Endothelial cell of umbilical vein (primary cell): ENCODE measurements at regions not wholly inside any gene's neighbourhood (a gene's known extent, or its start where the extent isn't known, plus 50 kb on each side); places are given as distances from the start of the nearest gene placed in this dataset.

Experiments
- BruUV-seq: library from RNA; stranded (reverse); fragments of 400-500 nt; replicated peaks from 2 replicates; lab custom pipeline; 2021; lab: Mats Ljungman, UMichigan
- CTCF ChIA-PET: fragments of 300-600, 350-600 bp; sonication (Branson Sonifier 250); formaldehyde crosslinking; loops from one replicate; lab custom pipeline; 2021; ENCODE audit warnings: antibody characterized with exemption, inconsistent platforms; lab: Charles Lee
- POLR2A ChIA-PET: fragments of 300-600, 350-600 bp; sonication (Branson Sonifier 250); formaldehyde crosslinking; loops from one replicate; lab custom pipeline; 2021; ENCODE audit warnings: antibody characterized with exemption, inconsistent platforms; lab: Charles Lee
- DNase-seq: peaks from one replicate; pipeline ENCODE4 v3.0.0-alpha.2; 2011; ENCODE audit warnings: low read depth, low spot score
- FAIRE-seq: peaks from 2 replicates; lab custom pipeline; 2011; peaks lifted over from hg19 to GRCh38; lab: Jason Lieb, UNC
- H2AFZ ChIP-seq: 2 replicates; pipeline ENCODE4 v1.6.0; 2012; ENCODE audit warnings: low read depth, low read length, control low read depth, inconsistent platforms
- H3K27ac ChIP-seq: 2 replicates; pipeline ENCODE4 v1.5.1; 2011; ENCODE audit warnings: low read depth, mild to moderate bottlenecking, control low read depth, low read length, moderate library complexity; ENCODE audit not compliant: insufficient read depth
- H3K27me3 ChIP-seq, 2 experiments: 2 replicates each; pipeline versions ENCODE4 v1.6.0 to v1.6.1; 2011; ENCODE audit warnings: low read length in 2 of 2, mixed read lengths in 1 of 2; ENCODE audit not compliant: control insufficient read depth in 2 of 2, insufficient read depth in 2 of 2
- H3K36me3 ChIP-seq, 2 experiments: 2 replicates in 1 of 2; 3 replicates in 1 of 2; pipeline ENCODE4 v1.5.1; 2011; ENCODE audit warnings: low read length in 2 of 2, mild to moderate bottlenecking in 1 of 2, moderate library complexity in 1 of 2; ENCODE audit not compliant: control insufficient read depth in 2 of 2, insufficient read depth in 2 of 2; ENCODE audit errors: extremely low read depth in 1 of 2
- H3K4me1 ChIP-seq: 3 replicates; pipeline ENCODE4 v1.5.1; 2011; ENCODE audit warnings: mild to moderate bottlenecking, low read length; ENCODE audit not compliant: control insufficient read depth, insufficient read depth; ENCODE audit errors: extremely low read depth
- H3K4me2 ChIP-seq: 2 replicates; pipeline ENCODE4 v1.6.1; 2011; ENCODE audit warnings: low read length, control low read depth, mixed read lengths; ENCODE audit not compliant: insufficient read depth
- H3K4me3 ChIP-seq, 3 experiments: fragments of 200-600 bp in 1 of 3; sonication (generic), shearing (Covaris generic) in 1 of 3; replicated peaks in 1 of 3; 2 replicates each; pipeline ENCODE4 v1.5.1; 2011 to 2016; ENCODE audit warnings: control low read depth in 3 of 3, low read length in 3 of 3, mild to moderate bottlenecking in 2 of 3, inconsistent platforms in 1 of 3, low read depth in 1 of 3, moderate library complexity in 1 of 3; ENCODE audit not compliant: insufficient read depth in 1 of 3
- H3K79me2 ChIP-seq: 2 replicates; pipeline ENCODE4 v1.6.0; 2012; ENCODE audit warnings: low read length, inconsistent platforms; ENCODE audit not compliant: control insufficient read depth, insufficient read depth
- H3K9ac ChIP-seq: replicated peaks from 2 replicates; pipeline ENCODE3; 2011; ENCODE audit warnings: low read length, control low read depth; ENCODE audit not compliant: insufficient read depth; ENCODE audit errors: extremely low read depth
- H3K9me1 ChIP-seq: replicated peaks from 3 replicates; pipeline ENCODE4 v1.6.0; 2011; ENCODE audit warnings: mild to moderate bottlenecking, low read length; ENCODE audit not compliant: control insufficient read depth, insufficient read depth; ENCODE audit errors: extremely low read depth
- H3K9me3 ChIP-seq: replicated peaks from 2 replicates; pipeline ENCODE4 v1.5.1; 2012; ENCODE audit warnings: low read length, inconsistent platforms; ENCODE audit not compliant: control insufficient read depth, insufficient read depth
- H4K20me1 ChIP-seq: replicated peaks from 2 replicates; pipeline ENCODE3; 2011; ENCODE audit warnings: mild to moderate bottlenecking, low read length; ENCODE audit not compliant: control insufficient read depth, insufficient read depth; ENCODE audit errors: extremely low read depth
- EZH2 ChIP-seq: IDR thresholded peaks from 2 replicates; pipeline ENCODE4 v1.6.1; 2012; ENCODE audit warnings: borderline replicate concordance, low read depth, mild to moderate bottlenecking, moderate library complexity, low read length, inconsistent platforms; ENCODE audit not compliant: severe bottlenecking
- FOS ChIP-seq: IDR thresholded peaks from 2 replicates; pipeline ENCODE4 v1.6.1; 2011; ENCODE audit warnings: mild to moderate bottlenecking, low read length, moderate library complexity, borderline replicate concordance; ENCODE audit not compliant: insufficient read depth
- GATA2 ChIP-seq: IDR thresholded peaks from 2 replicates; pipeline ENCODE4 v1.7.0; 2011; ENCODE audit warnings: low read depth, mild to moderate bottlenecking, moderate library complexity, mixed read lengths, low read length; ENCODE audit not compliant: insufficient read length, insufficient read depth
- JUN ChIP-seq: IDR thresholded peaks from 2 replicates; pipeline ENCODE4 v1.6.1; 2011; ENCODE audit warnings: borderline replicate concordance, low read depth; ENCODE audit not compliant: insufficient read length, insufficient read depth
- MAX ChIP-seq: IDR thresholded peaks from 2 replicates; pipeline ENCODE4 v1.6.1; 2011; ENCODE audit not compliant: insufficient read depth, insufficient read length
- MYC ChIP-seq: IDR thresholded peaks from one replicate; pipeline ENCODE4 v1.6.1; 2011; ENCODE audit warnings: mild to moderate bottlenecking, low read depth, low read length
- POLR2A ChIP-seq: IDR thresholded peaks from 2 replicates; pipeline ENCODE4 v1.6.1; 2012; ENCODE audit warnings: low read depth, mild to moderate bottlenecking, control low read depth, low read length
- POLR2AphosphoS5 ChIP-seq: IDR thresholded peaks from 2 replicates; pipeline ENCODE4 v1.6.1; 2012; ENCODE audit warnings: low read depth, mild to moderate bottlenecking, control low read depth, low read length, moderate library complexity; ENCODE audit not compliant: insufficient read depth
- dilution Hi-C: fragments of 300-500 bp; cut with MboI; formaldehyde crosslinking; loops from one replicate; pipeline ENCODE4 v1.15.0; 2019; ENCODE audit warnings: low sequenced_read_pairs; ENCODE audit not compliant: extremely low pct_ligation_motif_present
- intact Hi-C: fragments of 100-400 bp; cut with micrococcal nuclease; formaldehyde crosslinking; loops from one replicate; pipeline ENCODE4 v1.10.0; 2022
- TF ChIP-seq, protein P1 (sequence below), 2 donors: IDR thresholded peaks; 1 replicate in 1 of 2; 2 replicates in 1 of 2; pipeline ENCODE4 v1.5.1; 2011; ENCODE audit warnings: low read length in 2 of 2, mild to moderate bottlenecking in 2 of 2, moderate library complexity in 2 of 2, control low read depth in 1 of 2, inconsistent platforms in 1 of 2, low read depth in 1 of 2; ENCODE audit not compliant: insufficient read depth in 1 of 2; ENCODE audit errors: extremely low read depth in 1 of 2

GRCh38 chr7:125830743-125831142 lies 901.1 kb upstream of the POT1 start:
- no peak overlapping the region for H3K4me2 ChIP-seq
- no TSS peak for BruUV-seq
- H3K9ac ChIP-seq: no peak overlapping the region
- CTCF ChIA-PET: no interaction called here
- intact Hi-C loops: no loop called here
- no peaks in the 10 kb centered on the region for H3K4me1 ChIP-seq
- DNase-seq: no peak
- no peak for FAIRE-seq
- no peak overlapping the region for H3K4me3 ChIP-seq
- POLR2A ChIA-PET: no interaction called here
- no peaks in the 10 kb centered on the region for H3K27me3 ChIP-seq
- H4K20me1 ChIP-seq: no peaks in the 10 kb centered on the region
- H3K27ac ChIP-seq: no peak overlapping the region
- TF ChIP-seq, protein P1, sequence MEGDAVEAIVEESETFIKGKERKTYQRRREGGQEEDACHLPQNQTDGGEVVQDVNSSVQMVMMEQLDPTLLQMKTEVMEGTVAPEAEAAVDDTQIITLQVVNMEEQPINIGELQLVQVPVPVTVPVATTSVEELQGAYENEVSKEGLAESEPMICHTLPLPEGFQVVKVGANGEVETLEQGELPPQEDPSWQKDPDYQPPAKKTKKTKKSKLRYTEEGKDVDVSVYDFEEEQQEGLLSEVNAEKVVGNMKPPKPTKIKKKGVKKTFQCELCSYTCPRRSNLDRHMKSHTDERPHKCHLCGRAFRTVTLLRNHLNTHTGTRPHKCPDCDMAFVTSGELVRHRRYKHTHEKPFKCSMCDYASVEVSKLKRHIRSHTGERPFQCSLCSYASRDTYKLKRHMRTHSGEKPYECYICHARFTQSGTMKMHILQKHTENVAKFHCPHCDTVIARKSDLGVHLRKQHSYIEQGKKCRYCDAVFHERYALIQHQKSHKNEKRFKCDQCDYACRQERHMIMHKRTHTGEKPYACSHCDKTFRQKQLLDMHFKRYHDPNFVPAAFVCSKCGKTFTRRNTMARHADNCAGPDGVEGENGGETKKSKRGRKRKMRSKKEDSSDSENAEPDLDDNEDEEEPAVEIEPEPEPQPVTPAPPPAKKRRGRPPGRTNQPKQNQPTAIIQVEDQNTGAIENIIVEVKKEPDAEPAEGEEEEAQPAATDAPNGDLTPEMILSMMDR (IDR thresholded peaks at IDR 0.05; ENCODE audit: extremely low read depth in 1 of 2, insufficient read depth in 1 of 2, low read depth in 1 of 2, low read length in 2 of 2): no peak
- TF ChIP-seq EZH2 (no peak), MAX (no peak), MYC (no peak), POLR2A (no peak), GATA2 (no peak), FOS (no peak), JUN (no peak), POLR2AphosphoS5 (no peak)
- H2AFZ ChIP-seq: no peak overlapping the region
- dilution Hi-C loops: no loop called here
- H3K9me1 ChIP-seq: no peaks in the 10 kb centered on the region
- no peaks in the 10 kb centered on the region for H3K79me2 ChIP-seq
- no peaks in the 10 kb centered on the region for H3K36me3 ChIP-seq
- H3K9me3 ChIP-seq: no peaks in the 10 kb centered on the region
